HL-60 (cell line): ENCODE measurements at regions not wholly inside any gene's neighbourhood (a gene's known extent, or its start where the extent isn't known, plus 50 kb on each side); places are given as distances from the start of the nearest gene placed in this dataset.

Experiments
- DNase-seq, 2 experiments: peaks; one replicate each; pipeline ENCODE4 v3.0.0-alpha.2; 2010 to 2020; ENCODE audit warnings: low read depth in 1 of 2, low spot score in 1 of 2
- H3K27ac ChIP-seq: fragments of 250-450 bp; sonication (Bioruptor Pico); replicated peaks from 2 replicates; pipeline ENCODE4 v1.5.1; 2020; ENCODE audit warnings: mild to moderate bottlenecking, moderate library complexity
- H3K27me3 ChIP-seq: fragments of 250-450 bp; sonication (Bioruptor Pico); 2 replicates; pipeline ENCODE4 v1.5.1; 2021; ENCODE audit warnings: mild to moderate bottlenecking, moderate library complexity; ENCODE audit not compliant: insufficient read depth, poor library complexity, severe bottlenecking
- H3K4me3 ChIP-seq: replicated peaks from 2 replicates; pipeline ENCODE4 v1.5.1; 2011; ENCODE audit warnings: mild to moderate bottlenecking, control low read depth, low read length; ENCODE audit not compliant: insufficient read depth
- GABPA ChIP-seq: IDR thresholded peaks from 2 replicates; pipeline ENCODE4 v1.6.1; 2012; ENCODE audit warnings: low read depth
- POLR2AphosphoS5 ChIP-seq: IDR thresholded peaks from 2 replicates; pipeline ENCODE4 v1.6.1; 2012; ENCODE audit warnings: low read depth
- REST ChIP-seq: IDR thresholded peaks from 2 replicates; pipeline ENCODE4 v1.6.1; 2012; ENCODE audit warnings: low read depth; ENCODE audit not compliant: insufficient replicate concordance
- SPI1 ChIP-seq: IDR thresholded peaks from 2 replicates; pipeline ENCODE4 v1.6.1; 2012; ENCODE audit warnings: low read depth, mild to moderate bottlenecking, borderline replicate concordance
- TF ChIP-seq, protein P1 (sequence below): IDR thresholded peaks from one replicate; pipeline ENCODE4 v1.5.1; 2011; ENCODE audit warnings: low read length, control low read depth, inconsistent platforms; ENCODE audit not compliant: insufficient read depth

GRCh38 chr21:27291006-27291405 lies 324.1 kb upstream of the ADAMTS5 start:
- DNase-seq, result no peak
- H3K4me3 ChIP-seq, result no peak overlapping the region
- H3K27ac ChIP-seq, result no peak overlapping the region
- H3K27me3 ChIP-seq, result no peaks in the 10 kb centered on the region
- TF ChIP-seq GABPA (no peak), SPI1 (no peak), POLR2AphosphoS5 (no peak), REST (no peak)
- TF ChIP-seq, protein P1, sequence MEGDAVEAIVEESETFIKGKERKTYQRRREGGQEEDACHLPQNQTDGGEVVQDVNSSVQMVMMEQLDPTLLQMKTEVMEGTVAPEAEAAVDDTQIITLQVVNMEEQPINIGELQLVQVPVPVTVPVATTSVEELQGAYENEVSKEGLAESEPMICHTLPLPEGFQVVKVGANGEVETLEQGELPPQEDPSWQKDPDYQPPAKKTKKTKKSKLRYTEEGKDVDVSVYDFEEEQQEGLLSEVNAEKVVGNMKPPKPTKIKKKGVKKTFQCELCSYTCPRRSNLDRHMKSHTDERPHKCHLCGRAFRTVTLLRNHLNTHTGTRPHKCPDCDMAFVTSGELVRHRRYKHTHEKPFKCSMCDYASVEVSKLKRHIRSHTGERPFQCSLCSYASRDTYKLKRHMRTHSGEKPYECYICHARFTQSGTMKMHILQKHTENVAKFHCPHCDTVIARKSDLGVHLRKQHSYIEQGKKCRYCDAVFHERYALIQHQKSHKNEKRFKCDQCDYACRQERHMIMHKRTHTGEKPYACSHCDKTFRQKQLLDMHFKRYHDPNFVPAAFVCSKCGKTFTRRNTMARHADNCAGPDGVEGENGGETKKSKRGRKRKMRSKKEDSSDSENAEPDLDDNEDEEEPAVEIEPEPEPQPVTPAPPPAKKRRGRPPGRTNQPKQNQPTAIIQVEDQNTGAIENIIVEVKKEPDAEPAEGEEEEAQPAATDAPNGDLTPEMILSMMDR, result no peak

GRCh38 chr21:27290028-27290427 lies 323.1 kb upstream of the ADAMTS5 start:
- Histone ChIP-seq H3K27me3 (no peaks in the 10 kb centered on the region), H3K27ac (no peak overlapping the region), H3K4me3 (no peak overlapping the region)
- TF ChIP-seq SPI1, result no peak
- TF ChIP-seq POLR2AphosphoS5, result no peak
- TF ChIP-seq, protein P1, result no peak
- TF ChIP-seq GABPA, result no peak
- no peak for TF ChIP-seq REST
- no peak for DNase-seq

DNA sequence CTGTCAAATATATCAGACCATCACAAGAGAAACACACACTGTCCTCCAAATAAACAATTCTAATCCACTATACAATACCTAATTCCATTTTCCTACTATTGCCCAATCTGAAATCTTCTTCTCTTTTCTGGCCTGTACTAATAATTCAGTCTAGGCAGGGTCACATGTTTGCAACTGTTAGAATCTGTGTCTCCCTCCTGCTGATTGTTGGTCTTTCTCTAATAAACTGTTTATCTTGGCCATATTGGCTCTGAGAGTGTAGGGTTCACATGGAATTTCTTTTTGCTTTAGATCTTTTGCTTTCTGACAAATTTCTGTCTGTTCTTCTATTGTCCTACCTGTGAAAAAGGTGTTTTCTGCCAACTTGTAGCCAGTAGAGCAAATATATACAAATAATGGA lies 319.9 kb upstream of the ADAMTS5 start:
- no peak for DNase-seq
- no peak overlapping the region for H3K27ac ChIP-seq
- H3K4me3 ChIP-seq, result no peak overlapping the region
- TF ChIP-seq, protein P1, result no peak
- TF ChIP-seq GABPA, result no peak
- TF ChIP-seq POLR2AphosphoS5, result no peak
- no peak for TF ChIP-seq SPI1
- no peak for TF ChIP-seq REST
- no peaks in the 10 kb centered on the region for H3K27me3 ChIP-seq
